IMR-90 (cell line): ENCODE measurements at regions not wholly inside any gene's neighbourhood (a gene's known extent, or its start where the extent isn't known, plus 50 kb on each side); places are given as distances from the start of the nearest gene placed in this dataset.

Experiments used
- ATAC-seq: fragments of 200-7000 bp; cut with Tn5 transposase; 2 replicates; pipeline ENCODE4 v1.9.1; 2020; ENCODE audit warnings: low read depth, mild to moderate bottlenecking, moderate library complexity
- BruUV-seq: library from RNA; stranded (reverse); fragments of 400-500 nt; replicated peaks from 2 replicates; lab custom pipeline; 2021; lab: Mats Ljungman, UMichigan
- CTCF ChIA-PET: fragments of 300-600 bp; formaldehyde crosslinking; extraction: SDS; loops from one replicate; lab custom pipeline; 2021; ENCODE audit warnings: antibody characterized with exemption; lab: Yijun Ruan, JAX
- POLR2A ChIA-PET: fragments of 300-600 bp; sonication (Branson Sonifier 250); formaldehyde crosslinking; loops from one replicate; lab custom pipeline; 2022; ENCODE audit warnings: antibody characterized with exemption; ENCODE audit not compliant: unreplicated experiment; lab: Charles Lee
- DNase-seq: peaks from one replicate; pipeline ENCODE4 v3.0.0; 2013
- H2AFZ ChIP-seq: replicated peaks from 2 replicates; pipeline ENCODE3; 2013; ENCODE audit warnings: low read length, mild to moderate bottlenecking; ENCODE audit not compliant: poor library complexity
- H2AK5ac ChIP-seq: 2 replicates; pipeline ENCODE4 v1.6.1; 2013; ENCODE audit warnings: low read depth, low read length, inconsistent platforms
- H2AK9ac ChIP-seq: replicated peaks from 2 replicates; pipeline ENCODE3; 2013; ENCODE audit warnings: mild to moderate bottlenecking, low read depth, low read length, moderate library complexity; ENCODE audit not compliant: poor library complexity
- H2BK120ac ChIP-seq: 2 replicates; pipeline ENCODE4 v1.6.1; 2013; ENCODE audit warnings: low read depth, low read length, inconsistent platforms
- H2BK15ac ChIP-seq: 3 replicates; pipeline ENCODE4 v1.6.1; 2013; ENCODE audit warnings: low read depth, low read length, inconsistent platforms
- H2BK20ac ChIP-seq: 2 replicates; pipeline ENCODE4 v1.6.1; 2013; ENCODE audit warnings: low read depth, mild to moderate bottlenecking, inconsistent platforms, low read length, moderate library complexity
- H2BK5ac ChIP-seq: 2 replicates; pipeline ENCODE4 v1.6.1; 2013; ENCODE audit warnings: mild to moderate bottlenecking, low read depth, low read length, inconsistent platforms; ENCODE audit not compliant: poor library complexity, severe bottlenecking
- H3K14ac ChIP-seq: replicated peaks from 2 replicates; pipeline ENCODE4 v1.6.1; 2013; ENCODE audit warnings: low read depth, low read length, inconsistent platforms
- H3K18ac ChIP-seq: 2 replicates; pipeline ENCODE4 v1.6.1; 2013; ENCODE audit warnings: low read depth, low read length, control low read depth
- H3K23ac ChIP-seq: 2 replicates; pipeline ENCODE4 v1.6.1; 2013; ENCODE audit warnings: low read depth, low read length, inconsistent platforms
- H3K27ac ChIP-seq: 2 replicates; pipeline ENCODE4 v1.5.1; 2013; ENCODE audit warnings: mild to moderate bottlenecking, control low read depth, low read length; ENCODE audit not compliant: insufficient read depth
- H3K27me3 ChIP-seq: 2 replicates; pipeline ENCODE4 v1.6.1; 2013; ENCODE audit warnings: low read length; ENCODE audit not compliant: control insufficient read depth, insufficient read depth
- H3K36me3 ChIP-seq: 2 replicates; pipeline ENCODE4 v1.6.1; 2013; ENCODE audit warnings: low read length, mixed read lengths; ENCODE audit not compliant: control insufficient read depth, insufficient read depth
- H3K4ac ChIP-seq: 2 replicates; pipeline ENCODE4 v1.6.1; 2013; ENCODE audit warnings: low read depth, low read length, inconsistent platforms
- H3K4me1 ChIP-seq: 2 replicates; pipeline ENCODE4 v1.6.1; 2013; ENCODE audit warnings: low read length, mixed read lengths; ENCODE audit not compliant: control insufficient read depth, insufficient read depth
- H3K4me2 ChIP-seq: 2 replicates; pipeline ENCODE4 v1.6.1; 2013; ENCODE audit warnings: low read depth, mild to moderate bottlenecking, control low read depth, low read length, moderate library complexity
- H3K4me3 ChIP-seq: 2 replicates; pipeline ENCODE4 v1.5.1; 2013; ENCODE audit warnings: low read depth, mild to moderate bottlenecking, control low read depth, low read length, moderate library complexity; ENCODE audit not compliant: insufficient read depth
- H3K56ac ChIP-seq: 2 replicates; pipeline ENCODE4 v1.6.1; 2013; ENCODE audit warnings: low read length, inconsistent platforms; ENCODE audit not compliant: insufficient read depth; ENCODE audit errors: extremely low read depth
- H3K79me1 ChIP-seq, 2 experiments: 2 replicates each; pipeline ENCODE4 v1.6.1; 2013; ENCODE audit warnings: low read length in 2 of 2, inconsistent platforms in 1 of 2, low read depth in 1 of 2
- H3K9ac ChIP-seq: 2 replicates; pipeline ENCODE4 v1.6.1; 2013; ENCODE audit warnings: low read depth, low read length, control low read depth
- H3K9me1 ChIP-seq: 2 replicates; pipeline ENCODE4 v1.6.1; 2013; ENCODE audit warnings: low read length, inconsistent platforms; ENCODE audit not compliant: insufficient read depth
- H3K9me3 ChIP-seq: 2 replicates; pipeline ENCODE4 v1.6.1; 2013; ENCODE audit warnings: low read length; ENCODE audit not compliant: control insufficient read depth, insufficient read depth
- H4K20me1 ChIP-seq: 2 replicates; pipeline ENCODE4 v1.6.1; 2013; ENCODE audit warnings: low read length, inconsistent platforms; ENCODE audit not compliant: insufficient read depth
- H4K5ac ChIP-seq: 2 replicates; pipeline ENCODE4 v1.6.1; 2013; ENCODE audit warnings: mild to moderate bottlenecking, low read depth, low read length, control low read depth
- H4K8ac ChIP-seq, 2 experiments: 2 replicates each; pipeline ENCODE4 v1.6.1; 2013; ENCODE audit warnings: low read depth in 2 of 2, low read length in 2 of 2, control low read depth in 1 of 2, inconsistent platforms in 1 of 2
- H4K91ac ChIP-seq: 2 replicates; pipeline ENCODE4 v1.6.1; 2013; ENCODE audit warnings: low read depth, low read length, inconsistent platforms; ENCODE audit not compliant: insufficient read depth
- BHLHE40 ChIP-seq: fragments of 150-350 bp; IDR thresholded peaks from 2 replicates; pipeline ENCODE4 v1.6.1; 2016; ENCODE audit warnings: mild to moderate bottlenecking, low read depth, low read length
- CEBPB ChIP-seq: IDR thresholded peaks from 2 replicates; pipeline ENCODE4 v1.6.1; 2012; ENCODE audit warnings: low read depth, low read length, improper control_type of control experiment
- CHD1 ChIP-seq: IDR thresholded peaks from 2 replicates; pipeline ENCODE4 v1.6.1; 2012; ENCODE audit warnings: low read depth, low read length, improper control_type of control experiment
- CTCF ChIP-seq: conservative IDR thresholded peaks from 2 replicates; pipeline ENCODE4 v1.5.1; 2012; ENCODE audit warnings: mild to moderate bottlenecking, low read depth, low read length, improper control_type of control experiment
- ELK1 ChIP-seq: fragments of 150-350 bp; IDR thresholded peaks from 2 replicates; pipeline ENCODE4 v1.6.1; 2016; ENCODE audit warnings: low read depth, mild to moderate bottlenecking, low read length, moderate library complexity, borderline replicate concordance
- FOS ChIP-seq: fragments of 150-350 bp; IDR thresholded peaks from 2 replicates; pipeline ENCODE4 v1.6.1; 2016; ENCODE audit warnings: low read depth, low read length
- MAFK ChIP-seq: IDR thresholded peaks from 2 replicates; pipeline ENCODE4 v1.6.1; 2012; ENCODE audit warnings: low read depth, low read length, improper control_type of control experiment
- MAZ ChIP-seq: IDR thresholded peaks from 2 replicates; pipeline ENCODE4 v1.6.1; 2012; ENCODE audit warnings: low read depth, mild to moderate bottlenecking, low read length, improper control_type of control experiment, moderate library complexity, borderline replicate concordance
- MXI1 ChIP-seq: IDR thresholded peaks from 2 replicates; pipeline ENCODE4 v1.6.1; 2012; ENCODE audit warnings: low read depth, mild to moderate bottlenecking, low read length, moderate library complexity, borderline replicate concordance
- NFE2L2 ChIP-seq: fragments of 150-350 bp; IDR thresholded peaks from 2 replicates; pipeline ENCODE4 v1.6.1; 2016; ENCODE audit warnings: low read depth, mild to moderate bottlenecking, low read length
- POLR2A ChIP-seq: IDR thresholded peaks from 2 replicates; pipeline ENCODE4 v1.6.1; 2012; ENCODE audit warnings: mild to moderate bottlenecking, low read depth, low read length
- RAD21 ChIP-seq: IDR thresholded peaks from 2 replicates; pipeline ENCODE4 v1.6.1; 2012; ENCODE audit warnings: low read length, improper control_type of control experiment
- RCOR1 ChIP-seq: IDR thresholded peaks from 2 replicates; pipeline ENCODE4 v1.6.1; 2012; ENCODE audit warnings: mild to moderate bottlenecking, low read length, improper control_type of control experiment; ENCODE audit not compliant: insufficient replicate concordance
- RFX5 ChIP-seq: IDR thresholded peaks from 2 replicates; pipeline ENCODE4 v1.8.0; 2012; ENCODE audit warnings: low read depth, mild to moderate bottlenecking, low read length, moderate library complexity
- SMC3 ChIP-seq: fragments of 150-350 bp; IDR thresholded peaks from 2 replicates; pipeline ENCODE4 v1.6.1; 2016; ENCODE audit warnings: low read depth, mild to moderate bottlenecking, antibody characterized with exemption, low read length, moderate library complexity
- WGBS, 2 experiments: methylation state at CpG; one replicate each; pipeline versions ENCODE4 v1.1.5 to v1.1.7; 2013; ENCODE audit warnings: missing lambda C conversion rate in 2 of 2; ENCODE audit not compliant: insufficient read length in 1 of 2; ENCODE audit errors: extremely low coverage in 2 of 2; 5-methylcytosine and 5-hydroxymethylcytosine counted together
- dilution Hi-C: fragments of 300-500 bp; cut with HindIII; formaldehyde crosslinking; loops from one replicate; pipeline ENCODE4 v1.14.3; 2018; ENCODE audit warnings: low sequenced_read_pairs; ENCODE audit not compliant: unreplicated experiment
- in situ Hi-C: fragments of 300-500 bp; cut with MboI; formaldehyde crosslinking; loops from 3 replicates; pipeline ENCODE4 v1.14.3; 2019; ENCODE audit warnings: low sequenced_read_pairs, inconsistent platforms, mixed read lengths
- intact Hi-C: fragments of 100-400 bp; cut with micrococcal nuclease; formaldehyde crosslinking; loops from 2 replicates; pipeline ENCODE4 v1.10.0; 2022
- TF ChIP-seq, protein P1 (sequence below): fragments of 150-350 bp; IDR thresholded peaks from 2 replicates; pipeline ENCODE4 v1.6.1; 2017; ENCODE audit warnings: mild to moderate bottlenecking, antibody characterized with exemption, low read length, low read depth

DNA sequence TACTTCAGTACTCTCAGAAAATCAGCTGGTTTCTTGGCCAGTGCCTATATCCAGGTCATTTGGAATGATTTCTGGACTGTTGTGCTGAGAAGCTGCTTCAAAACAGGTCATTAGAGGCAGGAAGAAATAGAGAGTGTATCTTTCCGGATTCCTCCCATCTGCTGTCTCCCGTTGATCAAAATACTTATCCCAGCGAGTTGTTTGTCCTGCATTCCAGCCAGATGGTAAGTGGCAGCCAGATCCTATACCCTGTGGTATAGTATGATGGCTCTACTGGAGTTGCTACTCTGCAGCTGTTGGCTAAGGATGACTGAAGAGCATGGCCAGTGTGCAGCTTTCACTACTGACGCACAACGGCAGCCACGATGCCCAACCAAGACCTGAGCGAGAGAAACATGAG, 560.9 kb upstream of the ANO5 start:
- H3K14ac ChIP-seq: no peak overlapping the region
- H3K4me2 ChIP-seq: no peak overlapping the region
- DNase-seq (no peak), ATAC-seq (no peak)
- no peaks in the 10 kb centered on the region for H4K20me1 ChIP-seq
- H3K9ac ChIP-seq: no peak overlapping the region
- no peaks in the 10 kb centered on the region for H3K79me1 ChIP-seq
- H3K4ac ChIP-seq: no peak overlapping the region
- H3K4me1 ChIP-seq: no peaks in the 10 kb centered on the region
- CTCF ChIA-PET: no interaction called here
- H3K9me3 ChIP-seq: peaks cover 14% of the 10 kb centered on the region
- H3K9me1 ChIP-seq: no peaks in the 10 kb centered on the region
- no peak overlapping the region for H2AFZ ChIP-seq
- no peak overlapping the region for H2BK15ac ChIP-seq
- H2BK20ac ChIP-seq: no peak overlapping the region
- POLR2A ChIA-PET: no interaction called here
- H3K18ac ChIP-seq: no peak overlapping the region
- in situ Hi-C loops (no loop called here), dilution Hi-C loops (no loop called here), intact Hi-C loops (no loop called here)
- no peak overlapping the region for H3K27ac ChIP-seq
- H2AK5ac ChIP-seq: no peak overlapping the region
- H2BK5ac ChIP-seq: no peak overlapping the region
- no peak overlapping the region for H4K91ac ChIP-seq
- no peak for TF ChIP-seq CEBPB
- TF ChIP-seq MAZ: no peak
- TF ChIP-seq RFX5: no peak
- TF ChIP-seq RCOR1: no peak
- no peak for TF ChIP-seq MAFK
- no peak for TF ChIP-seq BHLHE40
- TF ChIP-seq NFE2L2: no peak
- TF ChIP-seq, protein P1, sequence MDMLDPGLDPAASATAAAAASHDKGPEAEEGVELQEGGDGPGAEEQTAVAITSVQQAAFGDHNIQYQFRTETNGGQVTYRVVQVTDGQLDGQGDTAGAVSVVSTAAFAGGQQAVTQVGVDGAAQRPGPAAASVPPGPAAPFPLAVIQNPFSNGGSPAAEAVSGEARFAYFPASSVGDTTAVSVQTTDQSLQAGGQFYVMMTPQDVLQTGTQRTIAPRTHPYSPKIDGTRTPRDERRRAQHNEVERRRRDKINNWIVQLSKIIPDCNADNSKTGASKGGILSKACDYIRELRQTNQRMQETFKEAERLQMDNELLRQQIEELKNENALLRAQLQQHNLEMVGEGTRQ: no peak
- no peak for TF ChIP-seq RAD21
- no peak for TF ChIP-seq CTCF
- TF ChIP-seq POLR2A: no peak
- no peak for TF ChIP-seq CHD1
- no peak for TF ChIP-seq SMC3
- TF ChIP-seq FOS: no peak
- no peak for TF ChIP-seq ELK1
- no peak for TF ChIP-seq MXI1
- H3K27me3 ChIP-seq: no peaks in the 10 kb centered on the region
- no peak overlapping the region for H2AK9ac ChIP-seq
- BruUV-seq: no TSS peak
- WGBS, 2 experiments: 80% methylated on average over 3 of the region's 7 CpGs; no CpG with 5 or more reads in 1 of the 2 experiments
- H3K56ac ChIP-seq: no peak overlapping the region
- no peak overlapping the region for H4K5ac ChIP-seq
- H3K23ac ChIP-seq: no peak overlapping the region
- H3K36me3 ChIP-seq: no peaks in the 10 kb centered on the region
- no peak overlapping the region for H3K4me3 ChIP-seq
- no peak overlapping the region for H4K8ac ChIP-seq
- H2BK120ac ChIP-seq: no peak overlapping the region
